ENCODE measurements at regions not wholly inside any gene's neighbourhood (a gene's known extent, or its start where the extent isn't known, plus 50 kb on each side); places are given as distances from the start of the nearest gene placed in this dataset.
A peak's percentile ranks its signal among the peaks of the same experiment; 100 is the strongest.

- Mint-ChIP-seq H3K36me3 (ENCODE audit: low read depth) (peaks cover 13% of the 10 kb centered on the region), H3K27ac (0 out of 2 replicates have a peak overlapping the region, but pooled peaks have one; percentile 29), H3K4me3 (no peak overlapping the region), H3K9me3 (peaks cover 8% of the 10 kb centered on the region; the same call in 1 of the 2 replicates), H3K4me1 (ENCODE audit: low read depth) (peaks cover 31% of the 10 kb centered on the region), H3K27me3 (ENCODE audit: insufficient read depth) (no peaks in the 10 kb centered on the region; the same call in none of the 2 replicates)
- peak; percentile 12 for DNase-seq
- TF ChIP-seq CTCF (IDR thresholded peaks at IDR 0.05) = no peak
These were observed 97.5 kb downstream of the SKIDA1 start for GRCh38 chr10:21427804-21428481.

GRCh38 chr10:21424459-21424861, 101.0 kb downstream of the SKIDA1 start:
- peak; percentile 71 for DNase-seq
- Mint-ChIP-seq H3K27ac (peak overlapping the region; percentile 24; the same call in 1 of the 2 replicates), H3K36me3 (ENCODE audit: low read depth) (peaks cover 13% of the 10 kb centered on the region), H3K4me3 (0 out of 2 replicates have a peak overlapping the region, but pooled peaks have one; percentile 23), H3K27me3 (ENCODE audit: insufficient read depth) (no peaks in the 10 kb centered on the region; the same call in none of the 2 replicates), H3K9me3 (peaks cover 8% of the 10 kb centered on the region; the same call in 1 of the 2 replicates), H3K4me1 (ENCODE audit: low read depth) (peaks cover 31% of the 10 kb centered on the region)
- no peak for TF ChIP-seq CTCF (IDR thresholded peaks at IDR 0.05)

GRCh38 chr10:21423850-21424249, 101.6 kb downstream of the SKIDA1 start:
- Mint-ChIP-seq H3K4me1 (ENCODE audit: low read depth) (peaks cover 31% of the 10 kb centered on the region), H3K27me3 (ENCODE audit: insufficient read depth) (no peaks in the 10 kb centered on the region; the same call in none of the 2 replicates), H3K27ac (no peak overlapping the region), H3K9me3 (peaks cover 8% of the 10 kb centered on the region; the same call in 1 of the 2 replicates), H3K4me3 (no peak overlapping the region), H3K36me3 (ENCODE audit: low read depth) (peaks cover 13% of the 10 kb centered on the region)
- TF ChIP-seq CTCF (IDR thresholded peaks at IDR 0.05) = no peak
- DNase-seq = no peak

- Mint-ChIP-seq H3K27me3 (ENCODE audit: insufficient read depth) (no peaks in the 10 kb centered on the region; the same call in none of the 2 replicates), H3K36me3 (ENCODE audit: low read depth) (peaks cover 12% of the 10 kb centered on the region), H3K4me3 (no peak overlapping the region), H3K4me1 (ENCODE audit: low read depth) (peaks cover 31% of the 10 kb centered on the region), H3K27ac (no peak overlapping the region), H3K9me3 (peaks cover 8% of the 10 kb centered on the region; the same call in 1 of the 2 replicates)
- DNase-seq = no peak
- no peak for TF ChIP-seq CTCF (IDR thresholded peaks at IDR 0.05)
These were observed 102.1 kb downstream of the SKIDA1 start for GRCh38 chr10:21423338-21423737.

GRCh38 chr10:21421794-21422193, 103.7 kb downstream of the SKIDA1 start:
- Mint-ChIP-seq H3K4me1 (ENCODE audit: low read depth) (peaks cover 21% of the 10 kb centered on the region), H3K27me3 (ENCODE audit: insufficient read depth) (no peaks in the 10 kb centered on the region), H3K9me3 (no peaks in the 10 kb centered on the region), H3K4me3 (no peak overlapping the region), H3K27ac (no peak overlapping the region), H3K36me3 (ENCODE audit: low read depth) (no peaks in the 10 kb centered on the region)
- no peak for DNase-seq
- no peak for TF ChIP-seq CTCF (IDR thresholded peaks at IDR 0.05)

Measured in HFFc6 (cell line).